ENCODE measurements at regions not wholly inside any gene's neighbourhood (a gene's known extent, or its start where the extent isn't known, plus 50 kb on each side); places are given as distances from the start of the nearest gene placed in this dataset.

DNA sequence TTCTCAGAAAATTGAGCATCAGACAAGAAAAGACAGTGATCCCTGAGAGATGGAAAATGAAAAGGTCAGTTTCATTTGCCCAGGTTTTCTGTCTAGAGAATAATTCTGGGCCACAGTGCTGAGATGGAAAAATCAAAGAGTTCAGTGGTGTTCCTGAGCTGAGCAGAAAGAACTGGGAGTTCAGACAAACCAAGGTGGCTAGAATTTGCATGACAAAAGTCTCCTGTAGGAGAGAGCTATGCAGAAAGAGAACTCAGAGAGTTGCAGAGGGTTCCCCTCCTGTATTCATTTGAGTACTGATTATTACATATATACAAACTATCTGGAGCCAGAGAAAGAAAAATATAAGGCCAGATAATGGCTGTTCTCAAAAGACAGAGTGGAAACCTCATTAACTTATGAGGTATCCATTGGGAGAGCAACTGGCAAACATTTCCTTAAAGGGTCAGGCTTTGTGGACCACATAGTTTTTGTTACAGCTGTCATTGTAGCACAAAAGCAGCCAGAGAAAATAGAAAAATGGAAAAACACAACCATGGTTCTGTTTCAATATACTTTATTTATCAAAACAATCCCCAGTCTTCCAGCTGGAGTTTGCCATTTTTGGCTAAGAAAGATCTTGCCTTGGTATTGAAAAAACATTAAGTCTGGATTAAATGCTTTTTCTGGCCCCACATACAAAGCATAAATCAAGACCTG lies 1004.1 kb downstream of the TBL1XR1 start:
- TF ChIP-seq CTCF (IDR thresholded peaks at IDR 0.05) (no peak), EP300 (IDR thresholded peaks at IDR 0.05) (no peak), POLR2A (IDR thresholded peaks at IDR 0.05) (no peak), POLR2AphosphoS5 (IDR thresholded peaks at IDR 0.05) (no peak)

All from gastroesophageal sphincter (tissue), 3 donors.